ENCODE measurements at regions not wholly inside any gene's neighbourhood (a gene's known extent, or its start where the extent isn't known, plus 50 kb on each side); places are given as distances from the start of the nearest gene placed in this dataset.

- Histone ChIP-seq H3K9me1 (replicated peaks; ENCODE audit: control insufficient read depth, extremely low read depth, insufficient read depth, low read length) (no peaks in the 10 kb centered on the region), H3K27ac (ENCODE audit: insufficient read depth, low read depth, low read length) (no peak overlapping the region), H3K9me3 (replicated peaks; ENCODE audit: control insufficient read depth, insufficient read depth, low read length) (no peaks in the 10 kb centered on the region), H3K79me2 (ENCODE audit: control insufficient read depth, insufficient read depth, low read length) (no peaks in the 10 kb centered on the region), H3K4me1 (ENCODE audit: control insufficient read depth, extremely low read depth, insufficient read depth, low read length) (no peaks in the 10 kb centered on the region), H3K36me3 (ENCODE audit: control insufficient read depth in 2 of 2, extremely low read depth in 1 of 2, insufficient read depth in 2 of 2, low read length in 2 of 2) (no peaks in the 10 kb centered on the region), H3K4me3 (replicated peaks in 1 of 3; ENCODE audit: insufficient read depth in 1 of 3, low read depth in 1 of 3, low read length in 3 of 3) (no peak overlapping the region), H3K27me3 (ENCODE audit: control insufficient read depth in 2 of 2, insufficient read depth in 2 of 2, low read length in 2 of 2) (peaks cover 0 to 5% of the 10 kb centered on the region in 2 experiments), H3K9ac (replicated peaks; ENCODE audit: extremely low read depth, insufficient read depth, low read length) (no peak overlapping the region), H4K20me1 (replicated peaks; ENCODE audit: control insufficient read depth, extremely low read depth, insufficient read depth, low read length) (no peaks in the 10 kb centered on the region), H3K4me2 (ENCODE audit: insufficient read depth, low read length) (no peak overlapping the region), H2AFZ (ENCODE audit: low read depth, low read length) (no peak overlapping the region)
- POLR2A ChIA-PET: no interaction called here
- FAIRE-seq (no peak), DNase-seq (ENCODE audit: low read depth, low spot score) (no peak)
- no peak for TF ChIP-seq JUN (IDR thresholded peaks at IDR 0.05; ENCODE audit: borderline replicate concordance, insufficient read depth, insufficient read length, low read depth)
- TF ChIP-seq CTCF (IDR thresholded peaks at IDR 0.05; ENCODE audit: extremely low read depth in 1 of 2, insufficient read depth in 1 of 2, low read depth in 1 of 2, low read length in 2 of 2): no peak
- TF ChIP-seq POLR2AphosphoS5 (IDR thresholded peaks at IDR 0.05; ENCODE audit: insufficient read depth, low read depth, low read length): no peak
- no peak for TF ChIP-seq EZH2 (IDR thresholded peaks at IDR 0.05; ENCODE audit: borderline replicate concordance, low read depth, low read length, severe bottlenecking)
- no peak for TF ChIP-seq MYC (IDR thresholded peaks at IDR 0.05; ENCODE audit: low read depth, low read length)
- BruUV-seq (replicated peaks): no TSS peak
- CTCF ChIA-PET: interaction anchor here (1.3 kb wide), 1 partner anchor 48 kb away, joined by 3 read pairs; no protein-coding TSS in a partner anchor
- intact Hi-C loops (cut with micrococcal nuclease) (no loop called here), dilution Hi-C loops (cut with MboI; ENCODE audit: extremely low pct_ligation_motif_present, low sequenced_read_pairs) (no loop called here)
These were observed 96.2 kb downstream of the C9orf50 start for GRCh38 chr9:129524582-129525270.

All from endothelial cell of umbilical vein (primary cell).